ENCODE measurements at regions not wholly inside any gene's neighbourhood (a gene's known extent, or its start where the extent isn't known, plus 50 kb on each side); places are given as distances from the start of the nearest gene placed in this dataset. TPM values are rescaled to one million over a fixed set of nuclear protein-coding genes. Genes with fewer than 3 reads are reported as not detected.

Small RNA genes in the stretch of these regions (microRNA-seq; reads per million reads assigned to microRNA genes)
- gene MIR588 (ENCODE audit: borderline number of aligned reads): not detected
